SK-N-SH (cell line): ENCODE measurements at regions not wholly inside any gene's neighbourhood (a gene's known extent, or its start where the extent isn't known, plus 50 kb on each side); places are given as distances from the start of the nearest gene placed in this dataset.

ENCODE experiments used
- CHD2 ChIP-seq: fragments of 150-350 bp; IDR thresholded peaks from 2 replicates; pipeline ENCODE4 v1.6.1; 2018; ENCODE audit warnings: low read length; ENCODE audit not compliant: partially characterized antibody
- CTCF ChIP-seq: fragments of 200-600 bp; sonication (generic); IDR thresholded peaks from 2 replicates; pipeline ENCODE4 v1.6.1; 2017; ENCODE audit warnings: antibody characterized with exemption, mild to moderate bottlenecking, moderate library complexity
- ELF1 ChIP-seq: IDR thresholded peaks from 2 replicates; pipeline ENCODE4 v1.4.0; 2012
- EP300 ChIP-seq, 2 experiments: IDR thresholded peaks; 2 replicates each; pipeline versions ENCODE4 v1.4.0 to v1.6.1; 2012; ENCODE audit warnings: borderline replicate concordance in 1 of 2, low read depth in 1 of 2, low read length in 1 of 2
- EZH2phosphoT487 ChIP-seq: fragments of 200-600 bp; sonication (generic); IDR thresholded peaks from 2 replicates; pipeline ENCODE4 v1.6.1; 2017; ENCODE audit warnings: low read depth, mixed run types, mild to moderate bottlenecking, antibody characterized with exemption, moderate library complexity, borderline replicate concordance
- FOSL2 ChIP-seq: IDR thresholded peaks from 2 replicates; pipeline ENCODE4 v1.4.0; 2012; ENCODE audit warnings: low read depth, mild to moderate bottlenecking, moderate library complexity, borderline replicate concordance
- MAX ChIP-seq: IDR thresholded peaks from 2 replicates; pipeline ENCODE4 v1.4.0; 2012; ENCODE audit warnings: low read depth
- MXI1 ChIP-seq: IDR thresholded peaks from 2 replicates; pipeline ENCODE4 v1.6.1; 2012; ENCODE audit warnings: mild to moderate bottlenecking, low read depth, low read length, improper control_type of control experiment
- POLR2AphosphoS5 ChIP-seq: IDR thresholded peaks from 2 replicates; pipeline ENCODE4 v1.6.1; 2012; ENCODE audit warnings: low read depth, low read length
- RAD21 ChIP-seq: IDR thresholded peaks from 2 replicates; pipeline ENCODE4 v1.6.1; 2012; ENCODE audit warnings: mild to moderate bottlenecking, low read length
- RCOR1 ChIP-seq: fragments of 150-350 bp; IDR thresholded peaks from 2 replicates; pipeline ENCODE4 v1.6.1; 2017; ENCODE audit warnings: antibody characterized with exemption, low read length
- TEAD4 ChIP-seq: IDR thresholded peaks from 2 replicates; pipeline ENCODE4 v1.4.0; 2012; ENCODE audit warnings: mild to moderate bottlenecking, borderline replicate concordance; ENCODE audit not compliant: insufficient read depth
- USF2 ChIP-seq: fragments of 150-350 bp; IDR thresholded peaks from 2 replicates; pipeline ENCODE4 v1.6.1; 2017; ENCODE audit warnings: antibody characterized with exemption, low read length, low read depth, borderline replicate concordance
- YY1 ChIP-seq: IDR thresholded peaks from 2 replicates; pipeline ENCODE4 v1.4.0; 2012; ENCODE audit warnings: low read depth, mild to moderate bottlenecking

- no peak for TF ChIP-seq MAX
- TF ChIP-seq CTCF = no peak
- no peak for TF ChIP-seq POLR2AphosphoS5
- no peak for TF ChIP-seq USF2
- no peak for TF ChIP-seq FOSL2
- no peak for TF ChIP-seq EP300 (IDR thresholded peaks at IDR 0.05; ENCODE audit: borderline replicate concordance in 1 of 2, low read depth in 1 of 2, low read length in 1 of 2)
- no peak for TF ChIP-seq YY1
- no peak for TF ChIP-seq RCOR1
- no peak for TF ChIP-seq EZH2phosphoT487
- no peak for TF ChIP-seq CHD2
- TF ChIP-seq TEAD4 = no peak
- no peak for TF ChIP-seq ELF1
- TF ChIP-seq MXI1 = no peak
- no peak for TF ChIP-seq RAD21
Measured at GRCh38 chr18:65468881-65469280, 281.9 kb upstream of the CDH7 start.
